ENCODE measurements at regions not wholly inside any gene's neighbourhood (a gene's known extent, or its start where the extent isn't known, plus 50 kb on each side); places are given as distances from the start of the nearest gene placed in this dataset.

- Mint-ChIP-seq H3K4me1 (peaks cover 6% of the 10 kb centered on the region), H3K9me3 (peaks cover 23% of the 10 kb centered on the region), H3K27ac (no peak overlapping the region), H3K36me3 (peaks cover 9% of the 10 kb centered on the region), H3K27me3 (ENCODE audit: low read depth) (peaks cover 6% of the 10 kb centered on the region; the same call in 1 of the 2 replicates), H3K4me3 (no peak overlapping the region)
- POLR2A ChIA-PET, result no interaction called here
- no peak for ATAC-seq
- CTCF ChIA-PET, result interaction anchor here (1.0 kb wide), 1 partner anchor 263 kb away, joined by 3 read pairs; no protein-coding TSS in a partner anchor
- TF ChIP-seq, protein P1, sequence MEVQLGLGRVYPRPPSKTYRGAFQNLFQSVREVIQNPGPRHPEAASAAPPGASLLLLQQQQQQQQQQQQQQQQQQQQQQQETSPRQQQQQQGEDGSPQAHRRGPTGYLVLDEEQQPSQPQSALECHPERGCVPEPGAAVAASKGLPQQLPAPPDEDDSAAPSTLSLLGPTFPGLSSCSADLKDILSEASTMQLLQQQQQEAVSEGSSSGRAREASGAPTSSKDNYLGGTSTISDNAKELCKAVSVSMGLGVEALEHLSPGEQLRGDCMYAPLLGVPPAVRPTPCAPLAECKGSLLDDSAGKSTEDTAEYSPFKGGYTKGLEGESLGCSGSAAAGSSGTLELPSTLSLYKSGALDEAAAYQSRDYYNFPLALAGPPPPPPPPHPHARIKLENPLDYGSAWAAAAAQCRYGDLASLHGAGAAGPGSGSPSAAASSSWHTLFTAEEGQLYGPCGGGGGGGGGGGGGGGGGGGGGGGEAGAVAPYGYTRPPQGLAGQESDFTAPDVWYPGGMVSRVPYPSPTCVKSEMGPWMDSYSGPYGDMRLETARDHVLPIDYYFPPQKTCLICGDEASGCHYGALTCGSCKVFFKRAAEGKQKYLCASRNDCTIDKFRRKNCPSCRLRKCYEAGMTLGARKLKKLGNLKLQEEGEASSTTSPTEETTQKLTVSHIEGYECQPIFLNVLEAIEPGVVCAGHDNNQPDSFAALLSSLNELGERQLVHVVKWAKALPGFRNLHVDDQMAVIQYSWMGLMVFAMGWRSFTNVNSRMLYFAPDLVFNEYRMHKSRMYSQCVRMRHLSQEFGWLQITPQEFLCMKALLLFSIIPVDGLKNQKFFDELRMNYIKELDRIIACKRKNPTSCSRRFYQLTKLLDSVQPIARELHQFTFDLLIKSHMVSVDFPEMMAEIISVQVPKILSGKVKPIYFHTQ (CRISPR knock-in tag; IDR thresholded peaks at IDR 0.05), result no peak
- no peak for DNase-seq (ENCODE audit: low spot score)
Observed at GRCh38 chr7:46186131-46186530, 265.1 kb upstream of the IGFBP3 start.

DNA sequence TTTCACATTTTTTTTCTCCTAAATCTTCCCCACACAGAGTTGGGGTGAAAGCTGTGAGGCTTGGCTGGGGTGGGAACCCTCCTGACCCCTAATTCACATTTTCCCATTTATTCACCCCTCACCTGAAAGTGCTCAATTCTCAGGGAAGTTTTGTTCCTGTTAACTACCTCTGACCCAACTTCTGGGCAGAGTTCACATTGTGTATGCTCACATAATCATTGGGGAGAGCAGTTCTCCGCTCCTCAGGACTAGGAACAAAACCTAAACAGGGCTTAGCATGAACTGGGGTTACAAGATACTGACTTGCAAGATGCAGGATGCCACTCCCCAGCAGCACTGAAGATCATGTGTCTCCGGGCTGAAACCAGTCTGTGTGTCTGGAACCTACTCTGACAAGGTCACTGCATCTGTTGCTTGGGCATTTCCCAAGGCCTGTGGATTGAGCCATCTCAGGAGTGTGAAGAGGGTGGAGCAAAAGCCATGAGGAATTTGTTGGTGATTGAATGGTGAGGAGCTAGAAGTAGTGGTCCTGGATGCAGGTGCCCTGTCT is 258.1 kb upstream of the IGFBP3 start:
- no peak for ATAC-seq
- CTCF ChIA-PET, result no interaction called here

More for the DNA sequence above, 258.1 kb upstream of the IGFBP3 start:
- no peak for TF ChIP-seq ZBTB21 (CRISPR knock-in tag; IDR thresholded peaks at IDR 0.05; ENCODE audit: borderline replicate concordance)
- no peak for TF ChIP-seq ZNF138 (CRISPR knock-in tag; conservative IDR thresholded peaks at IDR 0.05)
- no peak for TF ChIP-seq ZNF121 (CRISPR knock-in tag; IDR thresholded peaks at IDR 0.05)
- TF ChIP-seq, protein P2, sequence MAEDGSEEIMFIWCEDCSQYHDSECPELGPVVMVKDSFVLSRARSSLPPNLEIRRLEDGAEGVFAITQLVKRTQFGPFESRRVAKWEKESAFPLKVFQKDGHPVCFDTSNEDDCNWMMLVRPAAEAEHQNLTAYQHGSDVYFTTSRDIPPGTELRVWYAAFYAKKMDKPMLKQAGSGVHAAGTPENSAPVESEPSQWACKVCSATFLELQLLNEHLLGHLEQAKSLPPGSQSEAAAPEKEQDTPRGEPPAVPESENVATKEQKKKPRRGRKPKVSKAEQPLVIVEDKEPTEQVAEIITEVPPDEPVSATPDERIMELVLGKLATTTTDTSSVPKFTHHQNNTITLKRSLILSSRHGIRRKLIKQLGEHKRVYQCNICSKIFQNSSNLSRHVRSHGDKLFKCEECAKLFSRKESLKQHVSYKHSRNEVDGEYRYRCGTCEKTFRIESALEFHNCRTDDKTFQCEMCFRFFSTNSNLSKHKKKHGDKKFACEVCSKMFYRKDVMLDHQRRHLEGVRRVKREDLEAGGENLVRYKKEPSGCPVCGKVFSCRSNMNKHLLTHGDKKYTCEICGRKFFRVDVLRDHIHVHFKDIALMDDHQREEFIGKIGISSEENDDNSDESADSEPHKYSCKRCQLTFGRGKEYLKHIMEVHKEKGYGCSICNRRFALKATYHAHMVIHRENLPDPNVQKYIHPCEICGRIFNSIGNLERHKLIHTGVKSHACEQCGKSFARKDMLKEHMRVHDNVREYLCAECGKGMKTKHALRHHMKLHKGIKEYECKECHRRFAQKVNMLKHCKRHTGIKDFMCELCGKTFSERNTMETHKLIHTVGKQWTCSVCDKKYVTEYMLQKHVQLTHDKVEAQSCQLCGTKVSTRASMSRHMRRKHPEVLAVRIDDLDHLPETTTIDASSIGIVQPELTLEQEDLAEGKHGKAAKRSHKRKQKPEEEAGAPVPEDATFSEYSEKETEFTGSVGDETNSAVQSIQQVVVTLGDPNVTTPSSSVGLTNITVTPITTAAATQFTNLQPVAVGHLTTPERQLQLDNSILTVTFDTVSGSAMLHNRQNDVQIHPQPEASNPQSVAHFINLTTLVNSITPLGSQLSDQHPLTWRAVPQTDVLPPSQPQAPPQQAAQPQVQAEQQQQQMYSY (CRISPR knock-in tag; IDR thresholded peaks at IDR 0.05), result no peak
- TF ChIP-seq, protein P3, sequence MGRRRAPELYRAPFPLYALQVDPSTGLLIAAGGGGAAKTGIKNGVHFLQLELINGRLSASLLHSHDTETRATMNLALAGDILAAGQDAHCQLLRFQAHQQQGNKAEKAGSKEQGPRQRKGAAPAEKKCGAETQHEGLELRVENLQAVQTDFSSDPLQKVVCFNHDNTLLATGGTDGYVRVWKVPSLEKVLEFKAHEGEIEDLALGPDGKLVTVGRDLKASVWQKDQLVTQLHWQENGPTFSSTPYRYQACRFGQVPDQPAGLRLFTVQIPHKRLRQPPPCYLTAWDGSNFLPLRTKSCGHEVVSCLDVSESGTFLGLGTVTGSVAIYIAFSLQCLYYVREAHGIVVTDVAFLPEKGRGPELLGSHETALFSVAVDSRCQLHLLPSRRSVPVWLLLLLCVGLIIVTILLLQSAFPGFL (CRISPR knock-in tag; IDR thresholded peaks at IDR 0.05; ENCODE audit: borderline replicate concordance), result no peak
- TF ChIP-seq CBFB (CRISPR knock-in tag; IDR thresholded peaks at IDR 0.05; ENCODE audit: low read depth), result no peak
- no peak for TF ChIP-seq STAT6 (CRISPR knock-in tag; conservative IDR thresholded peaks at IDR 0.05; ENCODE audit: low read depth)
- no peak for TF ChIP-seq NFE2L1 (CRISPR knock-in tag; IDR thresholded peaks at IDR 0.05)
- TF ChIP-seq, protein P4, sequence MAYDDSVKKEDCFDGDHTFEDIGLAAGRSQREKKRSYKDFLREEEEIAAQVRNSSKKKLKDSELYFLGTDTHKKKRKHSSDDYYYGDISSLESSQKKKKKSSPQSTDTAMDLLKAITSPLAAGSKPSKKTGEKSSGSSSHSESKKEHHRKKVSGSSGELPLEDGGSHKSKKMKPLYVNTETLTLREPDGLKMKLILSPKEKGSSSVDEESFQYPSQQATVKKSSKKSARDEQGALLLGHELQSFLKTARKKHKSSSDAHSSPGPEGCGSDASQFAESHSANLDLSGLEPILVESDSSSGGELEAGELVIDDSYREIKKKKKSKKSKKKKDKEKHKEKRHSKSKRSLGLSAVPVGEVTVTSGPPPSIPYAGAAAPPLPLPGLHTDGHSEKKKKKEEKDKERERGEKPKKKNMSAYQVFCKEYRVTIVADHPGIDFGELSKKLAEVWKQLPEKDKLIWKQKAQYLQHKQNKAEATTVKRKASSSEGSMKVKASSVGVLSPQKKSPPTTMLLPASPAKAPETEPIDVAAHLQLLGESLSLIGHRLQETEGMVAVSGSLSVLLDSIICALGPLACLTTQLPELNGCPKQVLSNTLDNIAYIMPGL (CRISPR knock-in tag; IDR thresholded peaks at IDR 0.05), result no peak
- POLR2A ChIA-PET, result no interaction called here
- no peak overlapping the region for H3K4me3 Mint-ChIP-seq
- peaks cover 35% of the 10 kb centered on the region for H3K9me3 Mint-ChIP-seq
- peaks cover 12% of the 10 kb centered on the region for H3K4me1 Mint-ChIP-seq
- no peak overlapping the region for H3K27ac Mint-ChIP-seq
- DNase-seq (ENCODE audit: low spot score), result no peak
- H3K36me3 Mint-ChIP-seq, result peaks cover 15% of the 10 kb centered on the region
- H3K27me3 Mint-ChIP-seq (ENCODE audit: low read depth), result peaks cover 6% of the 10 kb centered on the region; the same call in 1 of the 2 replicates
